ENCODE measurements at regions not wholly inside any gene's neighbourhood (a gene's known extent, or its start where the extent isn't known, plus 50 kb on each side); places are given as distances from the start of the nearest gene placed in this dataset.

DNA sequence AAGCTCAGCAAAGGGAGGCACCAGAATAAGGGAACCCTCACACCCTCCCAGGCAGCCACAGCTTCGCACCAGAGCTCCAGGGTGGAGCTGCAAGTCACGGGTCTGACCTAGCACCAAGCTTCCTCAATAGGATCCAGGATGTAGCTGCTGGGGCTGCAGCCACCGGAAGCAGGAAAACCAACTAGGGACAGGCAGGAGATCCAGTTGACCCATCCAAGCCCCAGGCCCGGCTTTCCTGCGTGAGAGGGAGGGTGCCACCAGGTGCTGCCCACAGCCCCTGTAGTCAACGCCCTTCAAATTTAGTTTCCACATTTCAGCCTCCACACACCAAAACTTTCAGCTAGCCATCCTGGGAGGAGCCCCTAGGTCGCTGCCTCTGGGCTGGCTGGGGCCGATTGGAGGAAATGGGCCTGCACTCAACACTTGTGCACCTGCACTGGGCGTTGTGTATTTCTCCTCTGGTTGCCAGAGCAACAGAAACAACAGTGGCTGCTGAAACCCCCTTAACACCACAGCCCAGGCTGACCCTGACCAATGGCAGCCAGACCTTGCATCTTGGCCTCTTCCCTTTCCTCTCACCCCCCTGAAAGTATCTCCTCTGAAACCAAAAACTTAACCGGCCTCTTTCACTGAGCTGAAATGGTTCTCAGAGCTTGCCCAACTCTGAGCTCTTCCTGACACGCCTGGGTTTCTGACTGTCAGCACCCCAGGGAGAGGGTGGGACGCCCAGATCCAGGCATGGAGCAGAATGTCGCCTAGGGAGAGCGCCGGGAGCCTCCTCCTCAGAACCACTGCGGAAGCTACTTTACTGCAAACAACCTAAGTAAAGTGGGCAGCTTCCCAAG is 226.5 kb upstream of the MAP3K1 start:
- H3K4me3 ChIP-seq (ENCODE audit: low read depth, low read length) = no peak overlapping the region

DNA sequence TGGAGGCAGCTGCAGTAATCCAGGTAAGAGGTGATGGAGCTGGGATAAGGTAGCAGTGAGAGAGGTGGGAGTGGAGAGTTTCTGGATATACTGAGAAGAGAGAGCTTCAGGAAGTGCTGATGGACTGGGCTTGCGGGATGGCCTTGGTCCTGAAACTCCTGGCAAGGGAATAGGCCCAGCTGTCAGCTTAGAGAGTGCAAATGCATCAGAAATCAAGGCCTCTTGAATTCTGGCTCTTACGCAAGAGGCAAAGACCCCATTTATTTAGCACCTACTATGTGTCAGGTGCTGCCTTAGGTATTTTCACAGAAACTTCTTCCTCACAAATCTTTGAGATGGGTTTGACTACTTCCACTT is 227.2 kb upstream of the MAP3K1 start:
- TF ChIP-seq, protein P1, sequence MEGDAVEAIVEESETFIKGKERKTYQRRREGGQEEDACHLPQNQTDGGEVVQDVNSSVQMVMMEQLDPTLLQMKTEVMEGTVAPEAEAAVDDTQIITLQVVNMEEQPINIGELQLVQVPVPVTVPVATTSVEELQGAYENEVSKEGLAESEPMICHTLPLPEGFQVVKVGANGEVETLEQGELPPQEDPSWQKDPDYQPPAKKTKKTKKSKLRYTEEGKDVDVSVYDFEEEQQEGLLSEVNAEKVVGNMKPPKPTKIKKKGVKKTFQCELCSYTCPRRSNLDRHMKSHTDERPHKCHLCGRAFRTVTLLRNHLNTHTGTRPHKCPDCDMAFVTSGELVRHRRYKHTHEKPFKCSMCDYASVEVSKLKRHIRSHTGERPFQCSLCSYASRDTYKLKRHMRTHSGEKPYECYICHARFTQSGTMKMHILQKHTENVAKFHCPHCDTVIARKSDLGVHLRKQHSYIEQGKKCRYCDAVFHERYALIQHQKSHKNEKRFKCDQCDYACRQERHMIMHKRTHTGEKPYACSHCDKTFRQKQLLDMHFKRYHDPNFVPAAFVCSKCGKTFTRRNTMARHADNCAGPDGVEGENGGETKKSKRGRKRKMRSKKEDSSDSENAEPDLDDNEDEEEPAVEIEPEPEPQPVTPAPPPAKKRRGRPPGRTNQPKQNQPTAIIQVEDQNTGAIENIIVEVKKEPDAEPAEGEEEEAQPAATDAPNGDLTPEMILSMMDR (IDR thresholded peaks at IDR 0.05; ENCODE audit: borderline replicate concordance, insufficient read depth, low read depth, low read length) = no peak
- H3K4me3 ChIP-seq (ENCODE audit: low read depth, low read length) = no peak overlapping the region

More for the DNA sequence above, 226.5 kb upstream of the MAP3K1 start:
- TF ChIP-seq, protein P1 (IDR thresholded peaks at IDR 0.05; ENCODE audit: borderline replicate concordance, insufficient read depth, low read depth, low read length) = no peak

DNA sequence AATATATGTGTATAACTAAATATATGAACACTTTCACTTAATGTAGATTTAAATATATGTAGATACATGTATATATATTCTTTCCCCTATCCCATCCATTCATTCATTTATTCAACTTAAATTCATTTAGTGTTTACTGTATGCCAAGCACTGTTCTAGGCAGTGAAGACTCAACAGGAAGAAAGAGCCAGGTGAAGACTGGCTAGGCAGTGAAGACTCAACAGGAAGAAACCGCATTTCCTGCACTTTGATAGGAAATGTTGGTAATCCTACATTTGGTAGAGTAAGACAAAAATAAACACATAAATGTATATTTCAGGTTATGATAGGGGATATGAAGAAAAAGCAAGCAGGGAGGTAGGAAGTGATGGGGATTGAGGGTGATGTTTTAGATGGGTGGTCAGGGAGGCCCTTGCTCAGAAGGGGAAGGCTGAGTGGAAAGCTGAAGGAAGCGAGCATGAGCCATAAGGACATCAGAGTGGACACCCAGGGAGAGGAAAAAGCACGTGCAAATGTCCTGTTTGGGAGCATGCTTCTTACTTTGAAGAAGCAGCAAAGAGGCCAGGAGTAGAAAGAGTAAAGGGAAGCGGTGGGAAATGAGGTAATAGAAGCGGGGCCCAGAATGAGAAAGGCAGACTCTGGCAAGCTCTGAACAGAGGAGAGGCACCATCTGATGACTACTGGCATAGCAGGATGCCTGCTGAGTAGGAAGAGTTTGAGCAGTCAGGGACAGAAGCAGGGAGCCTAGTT is 227.8 kb upstream of the MAP3K1 start:
- TF ChIP-seq, protein P1 (IDR thresholded peaks at IDR 0.05; ENCODE audit: borderline replicate concordance, insufficient read depth, low read depth, low read length) = no peak
- H3K4me3 ChIP-seq (ENCODE audit: low read depth, low read length) = no peak overlapping the region

DNA sequence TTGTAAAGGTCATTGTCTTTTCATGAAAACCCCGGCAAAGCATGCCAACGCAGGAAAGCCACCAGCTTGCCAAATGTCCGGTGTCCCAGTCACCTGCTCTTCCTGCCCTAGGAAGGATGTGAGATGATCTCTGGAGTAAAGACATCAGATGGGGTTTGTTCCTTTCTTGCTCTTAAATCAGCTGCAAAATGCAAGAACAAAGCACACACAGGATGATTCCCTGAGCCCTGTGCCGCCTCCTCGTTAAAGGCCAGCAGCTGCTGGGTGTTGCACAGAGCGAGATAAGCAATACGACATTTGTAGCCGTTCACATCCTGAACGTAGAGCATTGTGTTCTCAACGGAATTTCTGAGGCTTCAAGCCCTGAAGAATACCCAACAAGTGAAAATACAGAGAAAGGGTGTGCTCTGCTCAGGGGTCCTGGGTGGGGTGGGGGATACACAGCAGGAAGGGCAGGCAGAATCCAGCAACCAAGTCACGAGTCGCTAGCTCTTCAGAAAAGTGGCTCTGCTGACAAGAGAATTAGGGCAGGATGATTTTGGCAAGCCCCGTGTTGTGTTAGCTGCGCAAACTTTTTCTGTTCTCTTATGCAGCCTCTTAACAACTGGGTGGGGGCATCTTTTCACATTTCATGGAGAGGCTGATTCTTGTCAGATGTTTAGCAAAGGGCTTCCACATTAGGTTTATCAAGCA is 229.2 kb upstream of the MAP3K1 start:
- H3K4me3 ChIP-seq (ENCODE audit: low read depth, low read length) = no peak overlapping the region
- TF ChIP-seq, protein P1 (IDR thresholded peaks at IDR 0.05; ENCODE audit: borderline replicate concordance, insufficient read depth, low read depth, low read length) = no peak

DNA sequence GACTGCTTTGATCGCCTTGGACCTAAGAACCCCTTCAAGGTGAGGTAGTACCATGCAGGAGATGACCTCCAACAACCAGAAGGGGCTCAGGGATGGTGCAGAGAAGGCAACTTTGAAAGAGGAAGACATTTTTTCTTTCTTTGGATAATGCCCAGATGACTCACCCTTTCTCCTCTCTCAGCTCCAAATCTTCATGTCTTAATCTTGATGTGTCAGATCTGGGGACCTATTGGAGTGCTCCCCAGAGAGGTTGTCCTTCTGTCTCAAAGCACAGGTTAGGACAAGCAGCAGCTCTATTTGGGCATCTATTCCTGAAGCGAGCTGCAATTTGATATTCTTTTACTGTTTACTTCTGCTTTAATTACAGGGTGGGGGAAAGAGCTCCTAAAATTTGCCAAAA is 229.9 kb upstream of the MAP3K1 start:
- TF ChIP-seq, protein P1 (IDR thresholded peaks at IDR 0.05; ENCODE audit: borderline replicate concordance, insufficient read depth, low read depth, low read length) = no peak
- no peak overlapping the region for H3K4me3 ChIP-seq (ENCODE audit: low read depth, low read length)

DNA sequence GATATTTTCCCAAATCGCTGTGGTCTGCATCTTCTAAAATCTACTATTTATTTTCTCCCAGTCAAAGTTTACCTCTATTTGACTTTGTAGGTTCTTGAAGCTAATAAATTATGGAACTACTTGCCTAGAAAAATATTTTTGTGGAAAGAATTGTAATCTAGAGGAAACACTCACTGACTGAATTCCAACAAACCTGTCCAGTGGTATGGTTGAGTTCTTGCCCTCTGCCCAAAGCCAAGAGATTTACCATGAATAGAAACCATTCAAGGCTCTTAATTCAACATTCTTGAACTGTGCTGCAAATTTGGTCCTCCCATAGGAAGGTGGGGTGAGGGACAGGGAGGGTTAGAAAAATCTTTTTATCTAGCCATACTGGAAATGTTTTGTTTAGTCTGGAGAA is 233.9 kb upstream of the MAP3K1 start:
- TF ChIP-seq, protein P1 (IDR thresholded peaks at IDR 0.05; ENCODE audit: borderline replicate concordance, insufficient read depth, low read depth, low read length) = no peak
- H3K4me3 ChIP-seq (ENCODE audit: low read depth, low read length) = no peak overlapping the region

All from GM12875 (cell line).